Neural progenitor cell (in vitro differentiated cells): ENCODE measurements at regions not wholly inside any gene's neighbourhood (a gene's known extent, or its start where the extent isn't known, plus 50 kb on each side); places are given as distances from the start of the nearest gene placed in this dataset.

Experiments used
- CTCF ChIP-seq: fragments of 200-600 bp; sonication (generic); IDR thresholded peaks from 2 replicates; pipeline ENCODE4 v1.5.1; 2017; ENCODE audit warnings: antibody characterized with exemption, mild to moderate bottlenecking
- EZH2 ChIP-seq: fragments of 200-600 bp; sonication (generic); IDR thresholded peaks from 2 replicates; pipeline ENCODE4 v1.6.1; 2017; ENCODE audit warnings: antibody characterized with exemption, mild to moderate bottlenecking, moderate library complexity
- EZH2phosphoT487 ChIP-seq: fragments of 200-600 bp; sonication (generic); IDR thresholded peaks from 2 replicates; pipeline ENCODE4 v1.6.1; 2017; ENCODE audit warnings: antibody characterized with exemption

- no peak for TF ChIP-seq CTCF
- TF ChIP-seq EZH2 = no peak
- TF ChIP-seq EZH2phosphoT487 = no peak
Observed at GRCh38 chr22:48642550-48642949, 1185.1 kb downstream of the BRD1 start.
